IMR-90 (cell line): ENCODE measurements at regions not wholly inside any gene's neighbourhood (a gene's known extent, or its start where the extent isn't known, plus 50 kb on each side); places are given as distances from the start of the nearest gene placed in this dataset.

ENCODE experiments used
- ATAC-seq: fragments of 200-7000 bp; cut with Tn5 transposase; 2 replicates; pipeline ENCODE4 v1.9.1; 2020; ENCODE audit warnings: low read depth, mild to moderate bottlenecking, moderate library complexity
- BruUV-seq: library from RNA; stranded (reverse); fragments of 400-500 nt; replicated peaks from 2 replicates; lab custom pipeline; 2021; lab: Mats Ljungman, UMichigan
- CTCF ChIA-PET: fragments of 300-600 bp; formaldehyde crosslinking; extraction: SDS; loops from one replicate; lab custom pipeline; 2021; ENCODE audit warnings: antibody characterized with exemption; lab: Yijun Ruan, JAX
- POLR2A ChIA-PET: fragments of 300-600 bp; sonication (Branson Sonifier 250); formaldehyde crosslinking; loops from one replicate; lab custom pipeline; 2022; ENCODE audit warnings: antibody characterized with exemption; ENCODE audit not compliant: unreplicated experiment; lab: Charles Lee
- DNase-seq: peaks from one replicate; pipeline ENCODE4 v3.0.0; 2013
- H2AFZ ChIP-seq: replicated peaks from 2 replicates; pipeline ENCODE3; 2013; ENCODE audit warnings: low read length, mild to moderate bottlenecking; ENCODE audit not compliant: poor library complexity
- H2AK5ac ChIP-seq: 2 replicates; pipeline ENCODE4 v1.6.1; 2013; ENCODE audit warnings: low read depth, low read length, inconsistent platforms
- H2AK9ac ChIP-seq: replicated peaks from 2 replicates; pipeline ENCODE3; 2013; ENCODE audit warnings: mild to moderate bottlenecking, low read depth, low read length, moderate library complexity; ENCODE audit not compliant: poor library complexity
- H2BK120ac ChIP-seq: 2 replicates; pipeline ENCODE4 v1.6.1; 2013; ENCODE audit warnings: low read depth, low read length, inconsistent platforms
- H2BK15ac ChIP-seq: 3 replicates; pipeline ENCODE4 v1.6.1; 2013; ENCODE audit warnings: low read depth, low read length, inconsistent platforms
- H2BK20ac ChIP-seq: 2 replicates; pipeline ENCODE4 v1.6.1; 2013; ENCODE audit warnings: low read depth, mild to moderate bottlenecking, inconsistent platforms, low read length, moderate library complexity
- H2BK5ac ChIP-seq: 2 replicates; pipeline ENCODE4 v1.6.1; 2013; ENCODE audit warnings: mild to moderate bottlenecking, low read depth, low read length, inconsistent platforms; ENCODE audit not compliant: poor library complexity, severe bottlenecking
- H3K14ac ChIP-seq: replicated peaks from 2 replicates; pipeline ENCODE4 v1.6.1; 2013; ENCODE audit warnings: low read depth, low read length, inconsistent platforms
- H3K18ac ChIP-seq: 2 replicates; pipeline ENCODE4 v1.6.1; 2013; ENCODE audit warnings: low read depth, low read length, control low read depth
- H3K23ac ChIP-seq: 2 replicates; pipeline ENCODE4 v1.6.1; 2013; ENCODE audit warnings: low read depth, low read length, inconsistent platforms
- H3K27ac ChIP-seq: 2 replicates; pipeline ENCODE4 v1.5.1; 2013; ENCODE audit warnings: mild to moderate bottlenecking, control low read depth, low read length; ENCODE audit not compliant: insufficient read depth
- H3K27me3 ChIP-seq: 2 replicates; pipeline ENCODE4 v1.6.1; 2013; ENCODE audit warnings: low read length; ENCODE audit not compliant: control insufficient read depth, insufficient read depth
- H3K36me3 ChIP-seq: 2 replicates; pipeline ENCODE4 v1.6.1; 2013; ENCODE audit warnings: low read length, mixed read lengths; ENCODE audit not compliant: control insufficient read depth, insufficient read depth
- H3K4ac ChIP-seq: 2 replicates; pipeline ENCODE4 v1.6.1; 2013; ENCODE audit warnings: low read depth, low read length, inconsistent platforms
- H3K4me1 ChIP-seq: 2 replicates; pipeline ENCODE4 v1.6.1; 2013; ENCODE audit warnings: low read length, mixed read lengths; ENCODE audit not compliant: control insufficient read depth, insufficient read depth
- H3K4me2 ChIP-seq: 2 replicates; pipeline ENCODE4 v1.6.1; 2013; ENCODE audit warnings: low read depth, mild to moderate bottlenecking, control low read depth, low read length, moderate library complexity
- H3K4me3 ChIP-seq: 2 replicates; pipeline ENCODE4 v1.5.1; 2013; ENCODE audit warnings: low read depth, mild to moderate bottlenecking, control low read depth, low read length, moderate library complexity; ENCODE audit not compliant: insufficient read depth
- H3K56ac ChIP-seq: 2 replicates; pipeline ENCODE4 v1.6.1; 2013; ENCODE audit warnings: low read length, inconsistent platforms; ENCODE audit not compliant: insufficient read depth; ENCODE audit errors: extremely low read depth
- H3K79me1 ChIP-seq, 2 experiments: 2 replicates each; pipeline ENCODE4 v1.6.1; 2013; ENCODE audit warnings: low read length in 2 of 2, inconsistent platforms in 1 of 2, low read depth in 1 of 2
- H3K9ac ChIP-seq: 2 replicates; pipeline ENCODE4 v1.6.1; 2013; ENCODE audit warnings: low read depth, low read length, control low read depth
- H3K9me1 ChIP-seq: 2 replicates; pipeline ENCODE4 v1.6.1; 2013; ENCODE audit warnings: low read length, inconsistent platforms; ENCODE audit not compliant: insufficient read depth
- H3K9me3 ChIP-seq: 2 replicates; pipeline ENCODE4 v1.6.1; 2013; ENCODE audit warnings: low read length; ENCODE audit not compliant: control insufficient read depth, insufficient read depth
- H4K20me1 ChIP-seq: 2 replicates; pipeline ENCODE4 v1.6.1; 2013; ENCODE audit warnings: low read length, inconsistent platforms; ENCODE audit not compliant: insufficient read depth
- H4K5ac ChIP-seq: 2 replicates; pipeline ENCODE4 v1.6.1; 2013; ENCODE audit warnings: mild to moderate bottlenecking, low read depth, low read length, control low read depth
- H4K8ac ChIP-seq, 2 experiments: 2 replicates each; pipeline ENCODE4 v1.6.1; 2013; ENCODE audit warnings: low read depth in 2 of 2, low read length in 2 of 2, control low read depth in 1 of 2, inconsistent platforms in 1 of 2
- H4K91ac ChIP-seq: 2 replicates; pipeline ENCODE4 v1.6.1; 2013; ENCODE audit warnings: low read depth, low read length, inconsistent platforms; ENCODE audit not compliant: insufficient read depth
- CHD1 ChIP-seq: IDR thresholded peaks from 2 replicates; pipeline ENCODE4 v1.6.1; 2012; ENCODE audit warnings: low read depth, low read length, improper control_type of control experiment
- MAFK ChIP-seq: IDR thresholded peaks from 2 replicates; pipeline ENCODE4 v1.6.1; 2012; ENCODE audit warnings: low read depth, low read length, improper control_type of control experiment
- MAZ ChIP-seq: IDR thresholded peaks from 2 replicates; pipeline ENCODE4 v1.6.1; 2012; ENCODE audit warnings: low read depth, mild to moderate bottlenecking, low read length, improper control_type of control experiment, moderate library complexity, borderline replicate concordance
- MXI1 ChIP-seq: IDR thresholded peaks from 2 replicates; pipeline ENCODE4 v1.6.1; 2012; ENCODE audit warnings: low read depth, mild to moderate bottlenecking, low read length, moderate library complexity, borderline replicate concordance
- NFE2L2 ChIP-seq: fragments of 150-350 bp; IDR thresholded peaks from 2 replicates; pipeline ENCODE4 v1.6.1; 2016; ENCODE audit warnings: low read depth, mild to moderate bottlenecking, low read length
- POLR2A ChIP-seq: IDR thresholded peaks from 2 replicates; pipeline ENCODE4 v1.6.1; 2012; ENCODE audit warnings: mild to moderate bottlenecking, low read depth, low read length
- RCOR1 ChIP-seq: IDR thresholded peaks from 2 replicates; pipeline ENCODE4 v1.6.1; 2012; ENCODE audit warnings: mild to moderate bottlenecking, low read length, improper control_type of control experiment; ENCODE audit not compliant: insufficient replicate concordance
- SMC3 ChIP-seq: fragments of 150-350 bp; IDR thresholded peaks from 2 replicates; pipeline ENCODE4 v1.6.1; 2016; ENCODE audit warnings: low read depth, mild to moderate bottlenecking, antibody characterized with exemption, low read length, moderate library complexity
- WGBS, 2 experiments: methylation state at CpG; one replicate each; pipeline versions ENCODE4 v1.1.5 to v1.1.7; 2013; ENCODE audit warnings: missing lambda C conversion rate in 2 of 2; ENCODE audit not compliant: insufficient read length in 1 of 2; ENCODE audit errors: extremely low coverage in 2 of 2; 5-methylcytosine and 5-hydroxymethylcytosine counted together
- dilution Hi-C: fragments of 300-500 bp; cut with HindIII; formaldehyde crosslinking; loops from one replicate; pipeline ENCODE4 v1.14.3; 2018; ENCODE audit warnings: low sequenced_read_pairs; ENCODE audit not compliant: unreplicated experiment
- in situ Hi-C: fragments of 300-500 bp; cut with MboI; formaldehyde crosslinking; loops from 3 replicates; pipeline ENCODE4 v1.14.3; 2019; ENCODE audit warnings: low sequenced_read_pairs, inconsistent platforms, mixed read lengths
- intact Hi-C: fragments of 100-400 bp; cut with micrococcal nuclease; formaldehyde crosslinking; loops from 2 replicates; pipeline ENCODE4 v1.10.0; 2022
- TF ChIP-seq, protein P1 (sequence below): conservative IDR thresholded peaks from 2 replicates; pipeline ENCODE4 v1.5.1; 2012; ENCODE audit warnings: mild to moderate bottlenecking, low read depth, low read length, improper control_type of control experiment

DNA sequence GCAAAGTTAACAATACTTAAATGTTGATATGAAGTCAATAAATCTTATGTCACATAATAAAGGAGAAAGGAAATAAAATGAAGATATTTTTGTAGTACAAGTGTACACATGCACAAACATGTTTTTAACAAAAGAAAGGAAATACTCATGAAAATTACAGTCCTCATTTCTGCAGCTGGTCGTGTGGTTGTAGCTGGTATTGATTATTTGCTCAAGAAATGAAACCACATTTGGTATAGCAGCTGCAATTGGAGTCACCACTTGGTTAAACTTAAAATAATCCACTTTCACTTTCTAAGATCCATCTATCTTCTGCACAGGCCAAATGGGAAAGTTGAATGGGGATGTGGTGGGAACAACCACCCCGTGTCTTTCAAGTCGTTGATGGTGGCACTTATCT, 580.5 kb upstream of the NRXN1 start:
- BruUV-seq = no TSS peak
- H3K9me3 ChIP-seq = peaks cover 14% of the 10 kb centered on the region
- in situ Hi-C loops = no loop called here
- no peak overlapping the region for H2AFZ ChIP-seq
- intact Hi-C loops = no loop called here
- H3K27ac ChIP-seq = no peak overlapping the region
- H3K14ac ChIP-seq = no peak overlapping the region
- no peaks in the 10 kb centered on the region for H3K4me1 ChIP-seq
- H3K4ac ChIP-seq = no peak overlapping the region
- H3K18ac ChIP-seq = no peak overlapping the region
- no peaks in the 10 kb centered on the region for H3K79me1 ChIP-seq
- H2BK20ac ChIP-seq = no peak overlapping the region
- dilution Hi-C loops = no loop called here
- H2AK9ac ChIP-seq = no peak overlapping the region
- no peak overlapping the region for H2AK5ac ChIP-seq
- no peak overlapping the region for H3K9ac ChIP-seq
- no peak overlapping the region for H4K8ac ChIP-seq
- H3K4me3 ChIP-seq = no peak overlapping the region
- no peaks in the 10 kb centered on the region for H3K27me3 ChIP-seq
- ChIA-PET POLR2A (no interaction called here), CTCF (no interaction called here)
- TF ChIP-seq MAFK = no peak
- TF ChIP-seq MXI1 = no peak
- TF ChIP-seq POLR2A = no peak
- no peak for TF ChIP-seq CHD1
- no peak for TF ChIP-seq MAZ
- TF ChIP-seq, protein P1, sequence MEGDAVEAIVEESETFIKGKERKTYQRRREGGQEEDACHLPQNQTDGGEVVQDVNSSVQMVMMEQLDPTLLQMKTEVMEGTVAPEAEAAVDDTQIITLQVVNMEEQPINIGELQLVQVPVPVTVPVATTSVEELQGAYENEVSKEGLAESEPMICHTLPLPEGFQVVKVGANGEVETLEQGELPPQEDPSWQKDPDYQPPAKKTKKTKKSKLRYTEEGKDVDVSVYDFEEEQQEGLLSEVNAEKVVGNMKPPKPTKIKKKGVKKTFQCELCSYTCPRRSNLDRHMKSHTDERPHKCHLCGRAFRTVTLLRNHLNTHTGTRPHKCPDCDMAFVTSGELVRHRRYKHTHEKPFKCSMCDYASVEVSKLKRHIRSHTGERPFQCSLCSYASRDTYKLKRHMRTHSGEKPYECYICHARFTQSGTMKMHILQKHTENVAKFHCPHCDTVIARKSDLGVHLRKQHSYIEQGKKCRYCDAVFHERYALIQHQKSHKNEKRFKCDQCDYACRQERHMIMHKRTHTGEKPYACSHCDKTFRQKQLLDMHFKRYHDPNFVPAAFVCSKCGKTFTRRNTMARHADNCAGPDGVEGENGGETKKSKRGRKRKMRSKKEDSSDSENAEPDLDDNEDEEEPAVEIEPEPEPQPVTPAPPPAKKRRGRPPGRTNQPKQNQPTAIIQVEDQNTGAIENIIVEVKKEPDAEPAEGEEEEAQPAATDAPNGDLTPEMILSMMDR = no peak
- no peak for TF ChIP-seq NFE2L2
- TF ChIP-seq SMC3 = no peak
- no peak for TF ChIP-seq RCOR1
- H3K36me3 ChIP-seq = no peaks in the 10 kb centered on the region
- no peak overlapping the region for H2BK15ac ChIP-seq
- H3K9me1 ChIP-seq = no peaks in the 10 kb centered on the region
- no peak for ATAC-seq
- H4K91ac ChIP-seq = no peak overlapping the region
- H2BK120ac ChIP-seq = no peak overlapping the region
- no peak for DNase-seq
- H4K20me1 ChIP-seq = no peaks in the 10 kb centered on the region
- H3K4me2 ChIP-seq = no peak overlapping the region
- WGBS, 2 experiments = no CpG with 5 or more reads among the region's 3 CpGs
- H3K56ac ChIP-seq = no peak overlapping the region
- no peak overlapping the region for H2BK5ac ChIP-seq
- H3K23ac ChIP-seq = no peak overlapping the region
- H4K5ac ChIP-seq = no peak overlapping the region
